Motor neuron (in vitro differentiated cells): ENCODE measurements at regions not wholly inside any gene's neighbourhood (a gene's known extent, or its start where the extent isn't known, plus 50 kb on each side); places are given as distances from the start of the nearest gene placed in this dataset.
A peak's percentile ranks its signal among the peaks of the same experiment; 100 is the strongest.

Experiments used
- ATAC-seq, 8 experiments: fragments of 200-7000 bp; cut with Tn5 transposase; replicated peaks in 6 of 8; 2 replicates each; pipeline ENCODE4 v1.8.0; 2021; ENCODE audit warnings: mild to moderate bottlenecking in 8 of 8, moderate library complexity in 8 of 8
- H3K27ac ChIP-seq, 2 donors: fragments of 250-450 bp; sonication (Bioruptor Pico); 2 replicates each; pipeline ENCODE4 v1.9.0; 2021; ENCODE audit warnings: antibody characterized with exemption in 2 of 2, mild to moderate bottlenecking in 2 of 2, moderate library complexity in 1 of 2
- H3K4me1 ChIP-seq, 2 donors: fragments of 250-450 bp; sonication (Bioruptor Pico); replicated peaks in 1 of 2; 2 replicates each; pipeline ENCODE4 v1.6.1; 2021; ENCODE audit warnings: antibody characterized with exemption in 2 of 2, mild to moderate bottlenecking in 2 of 2, moderate library complexity in 1 of 2
- H3K4me3 ChIP-seq, 5 donors: fragments of 250-450 bp; sonication (Bioruptor Pico); 2 replicates each; pipeline ENCODE4 v1.9.0; 2021; ENCODE audit warnings: antibody characterized with exemption in 5 of 5, mild to moderate bottlenecking in 5 of 5, moderate library complexity in 4 of 5
- WGBS, 10 experiments: fragments of 450-650 bp; shearing (Covaris generic); methylation state at CpG; one replicate each; pipeline ENCODE4 v1.0.0; 2022; 5-methylcytosine and 5-hydroxymethylcytosine counted together
- in situ Hi-C, 9 experiments: fragments of 400-800 bp; cut with MboI; loops; one replicate each; pipeline ENCODE4 v1.15.0; 2021; ENCODE audit warnings: low sequenced_read_pairs in 9 of 9, low pct_unique_long_range_greater_than_20kb in 2 of 9; ENCODE audit not compliant: unreplicated experiment in 9 of 9

GRCh38 chr15:70345251-70346019, 247.7 kb upstream of the TLE3 start:
- WGBS, 10 experiments, result 38 to 100% (median 97%) methylated on average over 1 to 5 of the region's 7 CpGs; no CpG with 5 or more reads in 1 of the 10 experiments
- no peak for ATAC-seq
- in situ Hi-C loops, result no loop called here
- H3K4me1 ChIP-seq, result peaks cover 22 to 37% of the 10 kb centered on the region in 2 donors
- no peak overlapping the region for H3K4me3 ChIP-seq
- no peak overlapping the region for H3K27ac ChIP-seq

GRCh38 chr15:70344666-70345065, 246.9 kb upstream of the TLE3 start:
- no peak overlapping the region for H3K4me3 ChIP-seq
- peaks cover 22 to 36% of the 10 kb centered on the region in 2 donors for H3K4me1 ChIP-seq
- no peak overlapping the region for H3K27ac ChIP-seq
- ATAC-seq, result peak in 1 of 8 experiments; percentile 16
- WGBS, 10 experiments, result 90 to 100% (median 100%) methylated on average over 2 to 3 of the region's 3 CpGs; no CpG with 5 or more reads in 7 of the 10 experiments
- in situ Hi-C loops, result no loop called here

- peaks cover 16 to 30% of the 10 kb centered on the region in 2 donors for H3K4me1 ChIP-seq
- no peak overlapping the region for H3K4me3 ChIP-seq
- ATAC-seq, result no peak
- in situ Hi-C loops, result no loop called here
- 20 to 80% (median 63%) methylated on average over 2 to 14 of the region's 17 CpGs for WGBS, 10 experiments
- no peak overlapping the region for H3K27ac ChIP-seq
These were observed 246.4 kb upstream of the TLE3 start for GRCh38 chr15:70343961-70344621.

GRCh38 chr15:70342554-70343548, 245.1 kb upstream of the TLE3 start:
- ATAC-seq, result no peak
- H3K27ac ChIP-seq, result no peak overlapping the region
- in situ Hi-C loops, result no loop called here
- 33 to 100% (median 85%) methylated on average over 1 to 7 of the region's 8 CpGs; no CpG with 5 or more reads in 1 of the 10 experiments for WGBS, 10 experiments
- H3K4me1 ChIP-seq, result peaks cover 4 to 18% of the 10 kb centered on the region in 2 donors
- no peak overlapping the region for H3K4me3 ChIP-seq

- Histone ChIP-seq H3K4me1 (peaks cover 2 to 11% of the 10 kb centered on the region in 2 donors), H3K27ac (no peak overlapping the region), H3K4me3 (no peak overlapping the region)
- in situ Hi-C loops, result no loop called here
- 68 to 94% (median 90%) methylated on average over 1 to 4 of the region's 7 CpGs; no CpG with 5 or more reads in 2 of the 10 experiments for WGBS, 10 experiments
- no peak for ATAC-seq
These were observed 244.4 kb upstream of the TLE3 start for GRCh38 chr15:70342141-70342540.

GRCh38 chr15:70341566-70341965, 243.8 kb upstream of the TLE3 start:
- H3K4me3 ChIP-seq, result no peak overlapping the region
- peaks cover 2 to 10% of the 10 kb centered on the region in 2 donors for H3K4me1 ChIP-seq
- in situ Hi-C loops, result no loop called here
- H3K27ac ChIP-seq, result no peak overlapping the region
- no peak for ATAC-seq
- WGBS, 10 experiments, result 70 to 100% (median 90%) methylated on average over 1 to 4 of the region's 5 CpGs; no CpG with 5 or more reads in 2 of the 10 experiments

GRCh38 chr15:70340494-70340870, 242.8 kb upstream of the TLE3 start:
- in situ Hi-C loops, result no loop called here
- 83% methylated on average over 1 of the region's 1 CpG; no CpG with 5 or more reads in 9 of the 10 experiments for WGBS, 10 experiments
- Histone ChIP-seq H3K4me1 (peaks cover 2 to 10% of the 10 kb centered on the region in 2 donors), H3K4me3 (no peak overlapping the region), H3K27ac (no peak overlapping the region)
- ATAC-seq, result no peak

GRCh38 chr15:70339571-70340493, 242.1 kb upstream of the TLE3 start:
- no peak overlapping the region for H3K4me3 ChIP-seq
- in situ Hi-C loops, result no loop called here
- peaks cover 2 to 10% of the 10 kb centered on the region in 2 donors for H3K4me1 ChIP-seq
- WGBS, 10 experiments, result 0 to 96% (median 80%) methylated on average over 1 to 8 of the region's 11 CpGs; no CpG with 5 or more reads in 1 of the 10 experiments
- no peak overlapping the region for H3K27ac ChIP-seq
- peak in 3 of 8 experiments; percentile 31 to 67 (median 58) for ATAC-seq

GRCh38 chr15:70337277-70338186, 239.8 kb upstream of the TLE3 start:
- 37 to 93% (median 83%) methylated on average over 1 to 11 of the region's 18 CpGs; no CpG with 5 or more reads in 1 of the 10 experiments for WGBS, 10 experiments
- in situ Hi-C loops, result no loop called here
- Histone ChIP-seq H3K27ac (no peak overlapping the region), H3K4me3 (no peak overlapping the region), H3K4me1 (no peaks in the 10 kb centered on the region)
- no peak for ATAC-seq

- ATAC-seq, result no peak
- in situ Hi-C loops, result no loop called here
- H3K27ac ChIP-seq, result no peak overlapping the region
- H3K4me1 ChIP-seq, result no peaks in the 10 kb centered on the region
- 58 to 100% (median 89%) methylated on average over 1 to 6 of the region's 6 CpGs for WGBS, 10 experiments
- H3K4me3 ChIP-seq, result no peak overlapping the region
These were observed 238.8 kb upstream of the TLE3 start for GRCh38 chr15:70336425-70337009.

- no peak for ATAC-seq
- Histone ChIP-seq H3K4me1 (no peaks in the 10 kb centered on the region), H3K27ac (no peak overlapping the region), H3K4me3 (no peak overlapping the region)
- in situ Hi-C loops, result no loop called here
- 75 to 100% (median 90%) methylated on average over 2 to 5 of the region's 5 CpGs for WGBS, 10 experiments
These were observed 236.6 kb upstream of the TLE3 start for GRCh38 chr15:70334286-70334685.
